Right renal cortex interstitium (tissue), 3 donors: ENCODE measurements at regions not wholly inside any gene's neighbourhood (a gene's known extent, or its start where the extent isn't known, plus 50 kb on each side); places are given as distances from the start of the nearest gene placed in this dataset.
"Not testable (repeated sequence)": the region's sequence is repeated elsewhere in the genome, so short reads cannot be mapped to it uniquely, and the experiment has no call there.

Source experiments
- DNase-seq, 3 donors: peaks; one replicate each; pipeline ENCODE4 v3.0.0-alpha.2; 2013; ENCODE audit warnings: low read depth in 3 of 3, low spot score in 2 of 3

DNA sequence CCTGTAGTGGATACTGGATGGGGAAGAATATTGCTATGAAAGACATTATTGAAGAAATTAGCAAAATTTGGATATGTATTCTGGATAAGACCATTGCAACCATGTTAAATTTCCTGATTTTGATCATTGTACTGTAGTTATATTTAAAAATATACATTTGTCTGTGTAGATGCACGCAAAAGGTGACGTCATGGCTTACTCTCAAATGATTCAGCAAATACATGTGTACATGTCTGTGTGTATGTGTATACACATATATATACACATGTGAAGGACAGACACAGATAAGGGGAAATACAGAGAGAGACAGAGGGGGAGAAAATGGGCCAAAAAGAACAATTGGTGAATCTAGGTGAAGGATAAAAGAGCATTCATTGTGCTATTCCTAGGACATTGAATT lies 82.3 kb upstream of the PLCB4 start:
- no peak for DNase-seq

- no peak for DNase-seq
Measured at GRCh38 chr20:8990770-8991169, 78.1 kb upstream of the PLCB4 start.

DNA sequence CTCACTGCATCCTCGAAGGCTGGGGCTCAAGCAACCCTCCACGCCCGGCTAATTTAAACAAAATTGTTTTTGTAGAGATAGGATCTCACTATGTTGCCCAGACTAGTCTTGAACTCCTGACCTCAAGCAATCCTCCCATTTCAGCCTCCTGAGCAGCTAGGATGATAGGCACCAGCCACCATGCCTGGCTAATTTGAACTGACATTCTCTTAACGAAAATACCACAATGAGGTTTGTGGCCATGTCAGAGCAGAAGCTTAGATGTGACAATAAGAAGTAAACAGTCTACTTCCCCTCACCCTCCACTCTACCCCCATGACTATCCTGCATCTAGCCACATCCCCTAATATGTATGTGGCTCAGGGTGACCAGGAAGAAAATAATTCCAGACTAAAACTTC lies 74.8 kb upstream of the PLCB4 start:
- DNase-seq, result no peak

- DNase-seq, result no peak
Measured at GRCh38 chr20:8995761-8996160, 73.1 kb upstream of the PLCB4 start.

- no peak for DNase-seq
Measured at GRCh38 chr20:8996817-8997512, 71.9 kb upstream of the PLCB4 start.

GRCh38 chr20:8997701-8998117 lies 71.2 kb upstream of the PLCB4 start:
- DNase-seq, result no peak

DNA sequence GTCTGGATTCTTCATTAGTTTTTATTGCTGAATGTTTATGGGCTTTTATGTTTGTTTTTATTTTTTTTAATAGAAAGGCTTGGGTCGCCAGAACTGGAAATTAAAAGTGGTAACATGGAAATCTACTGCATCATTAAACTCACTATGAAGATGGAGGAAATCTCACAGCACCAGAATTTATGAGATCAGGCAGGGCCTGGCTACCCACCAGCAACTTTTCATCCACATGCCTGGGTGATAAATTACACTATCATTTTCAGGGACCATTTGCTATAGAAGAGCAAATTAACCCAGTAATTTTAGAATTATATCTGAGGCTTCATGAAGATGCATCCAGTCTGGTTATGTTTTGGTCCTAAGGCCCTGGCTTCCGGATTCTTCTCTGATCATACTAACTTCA lies 57.8 kb upstream of the PLCB4 start:
- peak; percentile 13 to 40 (median 36) for DNase-seq

- not testable (repeated sequence) for DNase-seq
Measured at GRCh38 chr20:9015232-9015983, 53.5 kb upstream of the PLCB4 start.

- DNase-seq, result no peak
Measured at GRCh38 chr20:9015984-9016324, 52.9 kb upstream of the PLCB4 start.

DNA sequence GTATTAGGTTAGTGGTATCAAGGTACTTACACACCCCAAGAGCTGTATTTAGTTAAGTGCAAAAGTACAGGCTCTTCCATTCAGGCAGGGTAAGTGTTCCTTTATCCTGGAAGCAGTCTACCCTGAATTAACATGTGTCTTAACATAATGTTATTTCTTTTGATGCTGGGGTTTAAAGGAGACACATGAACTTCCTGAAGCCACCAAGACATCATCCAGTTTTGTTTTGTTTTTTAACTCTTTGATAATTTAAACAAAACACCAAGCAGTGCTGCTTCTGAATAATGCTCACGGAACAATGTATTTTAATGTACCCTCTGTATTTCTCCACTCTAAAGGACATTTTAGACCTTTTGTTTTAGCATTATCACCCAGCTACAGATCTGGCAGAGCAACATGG lies 50.5 kb upstream of the PLCB4 start:
- no peak for DNase-seq
